Adrenal gland (tissue), 9 donors: ENCODE measurements at regions not wholly inside any gene's neighbourhood (a gene's known extent, or its start where the extent isn't known, plus 50 kb on each side); places are given as distances from the start of the nearest gene placed in this dataset.

Experiments
- DNase-seq, 7 donors: peaks; one replicate each; pipeline ENCODE4 v3.0.0-alpha.2; 2019 to 2020
- H3K27ac ChIP-seq, 5 donors: fragments of 200-600 bp; sonication (generic) in 4 of 5; 1 replicate in 3 of 5; 2 replicates in 2 of 5; pipeline versions ENCODE4 v1.5.1 to v1.8.0; 2016 to 2020; ENCODE audit warnings: mild to moderate bottlenecking in 1 of 5
- H3K27me3 ChIP-seq: fragments of 200-600 bp; 2 replicates; pipeline ENCODE4 v1.8.0; 2021
- H3K36me3 ChIP-seq, 2 donors: fragments of 200-600 bp; replicated peaks in 1 of 2; 1 replicate in 1 of 2; 2 replicates in 1 of 2; pipeline versions ENCODE4 v1.5.1 to v1.8.0; 2018 to 2022
- H3K4me1 ChIP-seq, 2 donors: fragments of 200-600 bp; replicated peaks in 1 of 2; 1 replicate in 1 of 2; 2 replicates in 1 of 2; pipeline versions ENCODE4 v1.5.1 to v1.8.0; 2018 to 2021
- H3K4me3 ChIP-seq, 4 donors: fragments of 200-600 bp; sonication (generic) in 3 of 4; one replicate each; pipeline ENCODE4 v1.5.1; 2016 to 2018
- H3K9me3 ChIP-seq, 3 donors: fragments of 200-600 bp; sonication (generic) in 1 of 3; replicated peaks in 1 of 3; 1 replicate in 2 of 3; 2 replicates in 1 of 3; pipeline versions ENCODE4 v1.5.1 to v1.8.0; 2016 to 2021
- POLR2A ChIP-seq, 2 donors: fragments of 450-650 bp; IDR thresholded peaks; one replicate each; pipeline ENCODE4 v1.6.1; 2017; ENCODE audit warnings: antibody characterized with exemption in 2 of 2, mild to moderate bottlenecking in 2 of 2, moderate library complexity in 1 of 2
- WGBS, 4 donors: extraction: QIAGEN DNeasy Blood & Tissue Kit in 2 of 4; methylation state at CpG; one replicate each; pipeline versions ENCODE4 v1.1.5 to v1.1.7; 2013 to 2017; 5-methylcytosine and 5-hydroxymethylcytosine counted together
- intact Hi-C, 2 donors: fragments of 100-400 bp; cut with DNase I; formaldehyde crosslinking; loops; one replicate each; pipeline versions ENCODE4 v1.14.1 to v1.15.0; 2022 to 2023
- TF ChIP-seq, protein P1 (sequence below), 6 experiments: fragments of 450-650 bp in 4 of 6; fragments of 200-600 bp in 2 of 6; sonication (generic) in 1 of 6; IDR thresholded peaks; 1 replicate in 5 of 6; 2 replicates in 1 of 6; pipeline versions ENCODE4 v1.5.1 to v1.8.0; 2016 to 2021; ENCODE audit warnings: antibody characterized with exemption in 6 of 6, mild to moderate bottlenecking in 2 of 6, moderate library complexity in 1 of 6
- donor health status: healthy with polysubstance abuse.
- donor health status: Bipolar disorder and iron deficiency.
- donor health status: DM: yes; HTN: yes; CAD: no.
- donor health status: DM: no; HTN: no; CAD: no.
- donor health status: DM: no; HTN: no; CAD: no.

DNA sequence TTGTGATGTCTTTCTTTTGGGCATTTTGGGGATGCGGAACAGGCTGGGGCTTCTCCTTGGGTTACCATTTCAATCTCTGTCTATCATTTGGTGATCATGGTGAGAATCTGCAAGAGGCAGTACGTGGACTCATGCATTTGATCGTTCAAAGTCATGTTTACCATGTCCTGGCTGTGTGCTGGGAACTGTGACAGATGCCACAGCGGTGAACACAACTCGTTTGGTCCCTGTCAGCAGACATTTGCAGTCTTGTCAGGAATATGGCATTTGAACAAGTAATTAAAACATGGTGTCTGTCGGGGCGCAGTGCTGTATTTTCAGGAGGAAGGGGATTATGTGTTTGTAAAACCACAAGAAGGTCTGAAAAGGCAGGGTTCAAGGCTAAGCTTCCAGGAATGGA, 103.3 kb upstream of the IGSF21 start:
- no peak for DNase-seq
- no peaks in the 10 kb centered on the region for H3K27me3 ChIP-seq
- no peaks in the 10 kb centered on the region for H3K36me3 ChIP-seq
- no peaks in the 10 kb centered on the region for H3K9me3 ChIP-seq
- H3K4me3 ChIP-seq: no peak overlapping the region
- TF ChIP-seq, protein P1, sequence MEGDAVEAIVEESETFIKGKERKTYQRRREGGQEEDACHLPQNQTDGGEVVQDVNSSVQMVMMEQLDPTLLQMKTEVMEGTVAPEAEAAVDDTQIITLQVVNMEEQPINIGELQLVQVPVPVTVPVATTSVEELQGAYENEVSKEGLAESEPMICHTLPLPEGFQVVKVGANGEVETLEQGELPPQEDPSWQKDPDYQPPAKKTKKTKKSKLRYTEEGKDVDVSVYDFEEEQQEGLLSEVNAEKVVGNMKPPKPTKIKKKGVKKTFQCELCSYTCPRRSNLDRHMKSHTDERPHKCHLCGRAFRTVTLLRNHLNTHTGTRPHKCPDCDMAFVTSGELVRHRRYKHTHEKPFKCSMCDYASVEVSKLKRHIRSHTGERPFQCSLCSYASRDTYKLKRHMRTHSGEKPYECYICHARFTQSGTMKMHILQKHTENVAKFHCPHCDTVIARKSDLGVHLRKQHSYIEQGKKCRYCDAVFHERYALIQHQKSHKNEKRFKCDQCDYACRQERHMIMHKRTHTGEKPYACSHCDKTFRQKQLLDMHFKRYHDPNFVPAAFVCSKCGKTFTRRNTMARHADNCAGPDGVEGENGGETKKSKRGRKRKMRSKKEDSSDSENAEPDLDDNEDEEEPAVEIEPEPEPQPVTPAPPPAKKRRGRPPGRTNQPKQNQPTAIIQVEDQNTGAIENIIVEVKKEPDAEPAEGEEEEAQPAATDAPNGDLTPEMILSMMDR (IDR thresholded peaks at IDR 0.05): no peak
- TF ChIP-seq POLR2A (IDR thresholded peaks at IDR 0.05): no peak
- 69 to 82% (median 78%) methylated on average over 7 of the region's 7 CpGs for whole genome bisulfite sequencing, 4 donors
- intact Hi-C loops: no loop called here
- H3K4me1 ChIP-seq: no peaks in the 10 kb centered on the region
- no peak overlapping the region for H3K27ac ChIP-seq

DNA sequence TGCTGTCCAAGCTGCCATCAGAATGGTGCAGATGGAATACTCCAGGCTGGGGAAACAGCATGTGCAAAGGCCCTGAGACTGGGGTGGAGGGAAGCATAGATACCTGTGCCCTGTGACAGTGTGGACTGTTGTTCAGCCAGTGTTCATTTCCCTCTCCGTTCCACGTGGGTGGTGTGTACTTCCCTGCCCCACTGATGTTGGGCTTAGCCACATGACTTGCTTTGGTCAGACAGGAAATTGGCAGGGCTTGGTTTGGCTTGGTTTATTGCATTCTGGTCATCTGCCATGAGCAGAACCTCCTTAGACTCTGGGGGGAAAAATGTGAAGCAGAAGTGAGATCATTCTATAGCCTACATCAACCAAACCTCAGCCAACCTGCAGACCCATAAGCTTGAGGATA, 102.4 kb upstream of the IGSF21 start:
- intact Hi-C loops: no loop called here
- H3K36me3 ChIP-seq: no peaks in the 10 kb centered on the region
- no peak overlapping the region for H3K4me3 ChIP-seq
- no peak overlapping the region for H3K27ac ChIP-seq
- no peak for TF ChIP-seq POLR2A (IDR thresholded peaks at IDR 0.05)
- TF ChIP-seq, protein P1 (IDR thresholded peaks at IDR 0.05): no peak
- no peaks in the 10 kb centered on the region for H3K9me3 ChIP-seq
- H3K4me1 ChIP-seq: no peaks in the 10 kb centered on the region
- H3K27me3 ChIP-seq: no peaks in the 10 kb centered on the region
- WGBS, 4 donors: 40 to 75% (median 71%) methylated on average over 1 to 2 of the region's 2 CpGs
- DNase-seq: peak in 3 of 7 donors; percentile 19 to 25 (median 23)

DNA sequence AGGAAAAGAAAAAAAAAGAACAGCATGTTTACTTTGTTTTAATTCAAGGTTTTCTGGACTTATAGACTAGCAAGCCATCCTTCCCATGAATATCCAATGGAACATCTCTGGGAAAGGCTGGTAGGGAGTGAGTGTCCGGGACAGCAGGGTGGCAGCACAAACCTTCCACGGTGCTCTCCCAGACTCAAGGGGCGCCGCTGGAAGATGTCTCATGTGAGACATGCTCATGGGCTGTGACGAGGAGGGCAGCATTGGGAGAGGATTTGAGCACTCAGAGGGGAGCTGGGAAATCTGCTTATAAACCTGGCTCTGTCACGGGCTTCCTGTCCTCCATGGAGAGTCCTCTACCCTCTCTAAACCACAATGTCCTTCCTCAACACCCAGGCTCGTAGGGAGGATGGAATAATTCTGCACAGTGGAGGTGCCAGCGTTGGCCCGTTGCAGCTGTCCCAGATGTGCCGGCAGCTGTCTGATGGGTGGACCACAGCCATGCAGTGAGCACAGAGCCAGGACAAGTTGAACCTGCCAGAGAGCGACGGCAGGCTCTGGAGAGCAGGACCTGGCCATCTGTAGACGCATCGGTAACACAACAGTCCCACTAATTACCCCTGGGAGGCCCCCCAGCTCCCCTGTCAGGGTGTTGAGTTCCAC, 100.1 kb upstream of the IGSF21 start:
- intact Hi-C loops: no loop called here

DNA sequence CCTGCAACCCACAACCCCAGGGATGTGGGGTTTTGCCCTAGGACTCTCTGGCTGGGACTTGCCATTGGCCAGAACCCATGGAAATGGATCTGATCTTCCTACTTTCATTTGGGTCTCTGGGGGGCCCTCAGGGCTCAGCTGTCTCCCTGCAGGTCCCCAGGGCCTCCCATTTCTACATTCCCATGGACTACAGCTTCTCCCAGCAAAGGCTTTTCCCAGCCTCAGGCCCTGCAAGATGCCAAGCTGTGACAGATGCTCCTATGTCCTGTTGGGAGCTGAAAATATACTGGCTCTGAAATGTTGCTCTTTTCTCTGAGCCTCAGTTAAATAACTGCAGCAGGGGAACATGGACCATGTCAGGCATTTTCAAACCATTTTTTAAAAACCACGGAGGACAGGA, 99.5 kb upstream of the IGSF21 start:
- 50 to 90% (median 82%) methylated on average over 1 of the region's 1 CpG; no CpG with 5 or more reads in 1 of the 4 donors for WGBS, 4 donors

More for the DNA sequence above, 100.1 kb upstream of the IGSF21 start:
- Histone ChIP-seq H3K9me3 (no peaks in the 10 kb centered on the region), H3K4me3 (no peak overlapping the region), H3K36me3 (no peaks in the 10 kb centered on the region), H3K4me1 (no peaks in the 10 kb centered on the region), H3K27ac (no peak overlapping the region), H3K27me3 (peaks cover 5% of the 10 kb centered on the region)
- DNase-seq: no peak
- TF ChIP-seq POLR2A (IDR thresholded peaks at IDR 0.05): no peak
- TF ChIP-seq, protein P1 (IDR thresholded peaks at IDR 0.05): no peak
- 54 to 64% (median 63%) methylated on average over 7 to 14 of the region's 14 CpGs for WGBS, 4 donors

More for the DNA sequence above, 99.5 kb upstream of the IGSF21 start:
- intact Hi-C loops: no loop called here
- H3K4me1 ChIP-seq: no peaks in the 10 kb centered on the region
- H3K9me3 ChIP-seq: no peaks in the 10 kb centered on the region
- TF ChIP-seq, protein P1 (IDR thresholded peaks at IDR 0.05): no peak
- DNase-seq: no peak
- H3K27me3 ChIP-seq: peaks cover 5% of the 10 kb centered on the region
- no peaks in the 10 kb centered on the region for H3K36me3 ChIP-seq
- H3K4me3 ChIP-seq: no peak overlapping the region
- H3K27ac ChIP-seq: no peak overlapping the region
